CD14-positive monocyte (primary cell): ENCODE measurements at regions not wholly inside any gene's neighbourhood (a gene's known extent, or its start where the extent isn't known, plus 50 kb on each side); places are given as distances from the start of the nearest gene placed in this dataset.
"Not testable (repeated sequence)": the region's sequence is repeated elsewhere in the genome, so short reads cannot be mapped to it uniquely, and the experiment has no call there.

Experiments
- DNase-seq, 3 donors: peaks; one replicate each; pipeline ENCODE4 v3.0.0-alpha.2; 2011 to 2022
- H2AFZ ChIP-seq: 2 replicates; pipeline ENCODE4 v1.6.0; 2012; ENCODE audit warnings: mild to moderate bottlenecking, low read depth, low read length, inconsistent platforms; ENCODE audit not compliant: insufficient read depth, poor library complexity, severe bottlenecking
- H3K27ac ChIP-seq, 2 donors: 1 replicate in 1 of 2; 2 replicates in 1 of 2; pipeline ENCODE4 v1.5.1; 2012 to 2013; ENCODE audit warnings: low read length in 2 of 2, control low read depth in 1 of 2, inconsistent platforms in 1 of 2, low read depth in 1 of 2, mild to moderate bottlenecking in 1 of 2
- H3K27me3 ChIP-seq, 2 donors: one replicate each; pipeline versions ENCODE4 v1.6.0 to v1.6.1; 2011 to 2013; ENCODE audit warnings: low read length in 2 of 2; ENCODE audit not compliant: control insufficient read depth in 2 of 2, insufficient read depth in 2 of 2
- H3K36me3 ChIP-seq, 2 donors: replicated peaks in 1 of 2; 1 replicate in 1 of 2; 2 replicates in 1 of 2; pipeline versions ENCODE4 v1.5.1 to v1.6.1; 2012 to 2013; ENCODE audit warnings: low read length in 2 of 2, control low read depth in 1 of 2, inconsistent platforms in 1 of 2, mild to moderate bottlenecking in 1 of 2; ENCODE audit not compliant: insufficient read depth in 2 of 2, control insufficient read depth in 1 of 2
- H3K4me1 ChIP-seq, 2 donors: 1 replicate in 1 of 2; 2 replicates in 1 of 2; pipeline versions ENCODE4 v1.5.1 to v1.6.1; 2012 to 2013; ENCODE audit warnings: low read length in 2 of 2, control low read depth in 1 of 2, inconsistent platforms in 1 of 2, mild to moderate bottlenecking in 1 of 2, moderate library complexity in 1 of 2; ENCODE audit not compliant: insufficient read depth in 2 of 2, control insufficient read depth in 1 of 2
- H3K4me2 ChIP-seq: replicated peaks from 2 replicates; pipeline ENCODE3; 2012; ENCODE audit warnings: low read length, moderate library complexity, mild to moderate bottlenecking; ENCODE audit not compliant: poor library complexity, severe bottlenecking; ENCODE audit errors: extremely low read depth
- H3K4me3 ChIP-seq, 3 experiments: fragments of 200-600 bp in 1 of 3; sonication (generic) in 1 of 3; replicated peaks in 1 of 3; 1 replicate in 2 of 3; 2 replicates in 1 of 3; pipeline ENCODE4 v1.5.1; 2011 to 2013; ENCODE audit warnings: low read length in 3 of 3, mild to moderate bottlenecking in 3 of 3, control low read depth in 2 of 3, low read depth in 2 of 3, inconsistent platforms in 1 of 3, moderate library complexity in 1 of 3
- H3K79me2 ChIP-seq: 2 replicates; pipeline ENCODE4 v1.6.0; 2012; ENCODE audit warnings: mild to moderate bottlenecking, control low read depth, inconsistent platforms, low read length, moderate library complexity; ENCODE audit not compliant: insufficient read depth
- H3K9ac ChIP-seq: 2 replicates; pipeline ENCODE4 v1.6.0; 2017; ENCODE audit warnings: low read length, mild to moderate bottlenecking; ENCODE audit not compliant: insufficient read depth, poor library complexity, severe bottlenecking
- H3K9me3 ChIP-seq, 2 donors: replicated peaks in 1 of 2; 1 replicate in 1 of 2; 2 replicates in 1 of 2; pipeline versions ENCODE4 v1.5.1 to v1.6.1; 2012 to 2013; ENCODE audit warnings: low read length in 2 of 2, control low read depth in 1 of 2; ENCODE audit not compliant: control insufficient read depth in 1 of 2, insufficient read depth in 1 of 2
- H4K20me1 ChIP-seq: 2 replicates; pipeline ENCODE4 v1.6.0; 2012; ENCODE audit warnings: mild to moderate bottlenecking, low read length, control low read depth, moderate library complexity; ENCODE audit not compliant: insufficient read depth
- H3K27ac Mint-ChIP-seq, 7 donors: one replicate each; pipeline ENCODE4 v1.8.0; 2020; ENCODE audit warnings: mild to moderate bottlenecking in 7 of 7, mixed read lengths in 7 of 7, moderate library complexity in 6 of 7, inconsistent platforms in 2 of 7
- H3K27me3 Mint-ChIP-seq, 3 donors: one replicate each; pipeline ENCODE4 v1.8.0; 2021 to 2022; ENCODE audit warnings: low read depth in 3 of 3, mild to moderate bottlenecking in 3 of 3, mixed read lengths in 3 of 3, moderate library complexity in 3 of 3, inconsistent platforms in 1 of 3
- H3K36me3 Mint-ChIP-seq, 2 donors: one replicate each; pipeline ENCODE4 v1.8.0; 2020; ENCODE audit warnings: mixed read lengths in 2 of 2, inconsistent platforms in 1 of 2, mild to moderate bottlenecking in 1 of 2
- H3K4me1 Mint-ChIP-seq: one replicate; pipeline ENCODE4 v1.8.0; 2020; ENCODE audit warnings: mild to moderate bottlenecking, mixed read lengths
- H3K4me3 Mint-ChIP-seq, 2 donors: one replicate each; pipeline ENCODE4 v1.8.0; 2020; ENCODE audit warnings: mild to moderate bottlenecking in 2 of 2, mixed read lengths in 2 of 2, moderate library complexity in 1 of 2
- H3K9me3 Mint-ChIP-seq, 7 donors: one replicate each; pipeline ENCODE4 v1.8.0; 2020 to 2022; ENCODE audit warnings: mixed read lengths in 7 of 7, mild to moderate bottlenecking in 6 of 7, moderate library complexity in 6 of 7, inconsistent platforms in 2 of 7
- WGBS: methylation state at CpG from one replicate; pipeline ENCODE4 v1.1.5; 2013; ENCODE audit warnings: missing lambda C conversion rate; ENCODE audit not compliant: insufficient coverage; 5-methylcytosine and 5-hydroxymethylcytosine counted together
- intact Hi-C, 2 donors: fragments of 100-400 bp; cut with micrococcal nuclease; formaldehyde crosslinking; loops; one replicate each; pipeline versions ENCODE4 v1.15.0 to v1.15.1; 2023

- not testable (repeated sequence) for H3K4me2 ChIP-seq, H4K20me1 ChIP-seq
- H3K27ac Mint-ChIP-seq = peak overlapping the region in 5 of 7 donors; percentile 27 to 87 (median 68)
Measured at GRCh38 chr2:111441614-111442013, 320.9 kb downstream of the BCL2L11 start.

GRCh38 chr2:111442767-111443454 lies 322.2 kb downstream of the BCL2L11 start:
- H3K27ac ChIP-seq, H3K36me3 Mint-ChIP-seq, H3K27me3 ChIP-seq, H3K9ac ChIP-seq, H3K4me1 Mint-ChIP-seq, H3K4me3 ChIP-seq, H3K4me3 Mint-ChIP-seq, H3K79me2 ChIP-seq, H3K9me3 ChIP-seq, DNase-seq, H2AFZ ChIP-seq, H3K27me3 Mint-ChIP-seq, H3K4me2 ChIP-seq, H3K9me3 Mint-ChIP-seq, intact Hi-C loops, H3K36me3 ChIP-seq, H3K4me1 ChIP-seq, H4K20me1 ChIP-seq, H3K27ac Mint-ChIP-seq: not testable (repeated sequence)
- no CpG with 5 or more reads among the region's 8 CpGs for WGBS

More at GRCh38 chr2:111441614-111442013, 320.9 kb downstream of the BCL2L11 start:
- H2AFZ ChIP-seq, H3K9me3 ChIP-seq, H3K4me3 Mint-ChIP-seq, H3K27ac ChIP-seq, H3K4me1 ChIP-seq, H3K4me3 ChIP-seq, H3K36me3 Mint-ChIP-seq, H3K9me3 Mint-ChIP-seq, H3K27me3 Mint-ChIP-seq, H3K9ac ChIP-seq, H3K36me3 ChIP-seq, H3K4me1 Mint-ChIP-seq, intact Hi-C loops, H3K27me3 ChIP-seq, H3K79me2 ChIP-seq: not testable (repeated sequence)
- no CpG with 5 or more reads among the region's 5 CpGs for WGBS
- DNase-seq = peak in 1 of 3 donors; percentile 7

- H3K9me3 ChIP-seq, H3K4me2 ChIP-seq, H4K20me1 ChIP-seq, H3K4me1 Mint-ChIP-seq, H3K4me1 ChIP-seq, H3K4me3 Mint-ChIP-seq, H3K27me3 Mint-ChIP-seq, H3K27ac ChIP-seq, H3K9ac ChIP-seq, H3K79me2 ChIP-seq, H3K9me3 Mint-ChIP-seq, H3K36me3 ChIP-seq, H2AFZ ChIP-seq, intact Hi-C loops, DNase-seq, H3K27me3 ChIP-seq, H3K36me3 Mint-ChIP-seq, H3K4me3 ChIP-seq, H3K27ac Mint-ChIP-seq: not testable (repeated sequence)
- no CpG with 5 or more reads among the region's 2 CpGs for WGBS
Measured at GRCh38 chr2:111444516-111444915, 323.8 kb downstream of the BCL2L11 start.

- H3K4me3 Mint-ChIP-seq, H3K27me3 ChIP-seq, H2AFZ ChIP-seq, H3K36me3 ChIP-seq, H3K27ac ChIP-seq, H3K27me3 Mint-ChIP-seq, H3K27ac Mint-ChIP-seq, H3K4me3 ChIP-seq, H3K9ac ChIP-seq, intact Hi-C loops, H3K79me2 ChIP-seq, DNase-seq, H3K4me2 ChIP-seq, H3K4me1 ChIP-seq, H3K4me1 Mint-ChIP-seq, H3K9me3 Mint-ChIP-seq, H4K20me1 ChIP-seq, H3K9me3 ChIP-seq, H3K36me3 Mint-ChIP-seq: not testable (repeated sequence)
- no CpG with 5 or more reads among the region's 7 CpGs for WGBS
Measured at GRCh38 chr2:111445191-111445929, 324.6 kb downstream of the BCL2L11 start.
